Heart right ventricle (tissue), 16 donors: ENCODE measurements at regions not wholly inside any gene's neighbourhood (a gene's known extent, or its start where the extent isn't known, plus 50 kb on each side); places are given as distances from the start of the nearest gene placed in this dataset.

Experiments used
- ATAC-seq, 8 donors: fragments of 200-7000 bp; cut with Tn5 transposase; one replicate each; pipeline ENCODE4 v1.9.1; 2020; ENCODE audit warnings: mild to moderate bottlenecking in 8 of 8, moderate library complexity in 8 of 8, moderate number of reproducible peaks in 1 of 8
- DNase-seq, 2 donors: peaks; one replicate each; pipeline ENCODE4 v3.0.0-alpha.2; 2020
- H3K27ac ChIP-seq, 10 donors: fragments of 200-600 bp; sonication (generic) in 2 of 10; one replicate each; pipeline versions ENCODE4 v1.5.0 to v1.8.0; 2020 to 2022; ENCODE audit warnings: mild to moderate bottlenecking in 3 of 10
- H3K27me3 ChIP-seq, 7 donors: fragments of 200-600 bp; one replicate each; pipeline ENCODE4 v1.8.0; 2021 to 2022; ENCODE audit warnings: mild to moderate bottlenecking in 2 of 7
- H3K36me3 ChIP-seq, 9 donors: fragments of 200-600 bp; sonication (generic) in 1 of 9; one replicate each; pipeline versions ENCODE4 v1.5.0 to v1.8.0; 2020 to 2022; ENCODE audit warnings: mild to moderate bottlenecking in 2 of 9
- H3K4me1 ChIP-seq, 9 donors: fragments of 200-600 bp; sonication (generic) in 1 of 9; one replicate each; pipeline versions ENCODE4 v1.5.0 to v1.8.0; 2020 to 2022; ENCODE audit warnings: mild to moderate bottlenecking in 4 of 9
- H3K4me3 ChIP-seq, 10 donors: fragments of 200-600 bp; sonication (generic) in 2 of 10; one replicate each; pipeline versions ENCODE4 v1.5.0 to v1.8.0; 2020 to 2022; ENCODE audit warnings: mild to moderate bottlenecking in 7 of 10, moderate library complexity in 2 of 10
- H3K9me3 ChIP-seq, 11 donors: fragments of 200-600 bp in 10 of 11; sonication (generic) in 2 of 11; one replicate each; pipeline versions ENCODE4 v1.5.0 to v1.8.0; 2013 to 2022; ENCODE audit warnings: mild to moderate bottlenecking in 2 of 11, control low read depth in 1 of 11, moderate library complexity in 1 of 11
- WGBS, 2 donors: extraction: QIAGEN DNeasy Blood & Tissue Kit; methylation state at CpG; one replicate each; pipeline ENCODE4 v1.1.7; 2013; ENCODE audit warnings: inconsistent platforms in 1 of 2; 5-methylcytosine and 5-hydroxymethylcytosine counted together
- intact Hi-C, 10 donors: fragments of 100-400 bp; cut with DNase I; formaldehyde crosslinking; loops; one replicate each; pipeline versions ENCODE4 v1.11.1 to v1.14.2; 2022
- TF ChIP-seq, protein P1 (sequence below), 9 donors: fragments of 200-600 bp; sonication (generic) in 2 of 9; IDR thresholded peaks; one replicate each; pipeline versions ENCODE4 v1.5.0 to v1.8.0; 2021 to 2022; ENCODE audit warnings: antibody characterized with exemption in 9 of 9, mild to moderate bottlenecking in 5 of 9, moderate library complexity in 1 of 9
- donor health status: Arrhythmogenic right ventricular cardiomyopathy.
- donor health status: ischemic (EF 13 %, LVEDD 7.1; RV severe dilation, severe dysfunction).
- donor health status: healthy with polysubstance abuse.
- donor health status: DM: no; HTN: yes; CAD: no.
- donor health status: DM: no; HTN: no; CAD: no.
- donor health status: ischemic (EF 25% LVEDD 6.9; RV normal size, moderate dysfunction).
- donor health status: ischemic (EF 25% LVEDD 5.7; RV mildly dilated, moderate dysfunction).
- donor health status: healthy.
- donor health status: DM: yes; HTN: yes; CAD: no.
- donor health status: Ischemic cardiomyopathy.
- donor health status: ischemic (EF 35%, LVEDD 5.7; RV mildly dilated, moderate dysfunction).
- donor health status: nonischemic (EF 11% LVEDD 7.7; RV severe dilation, severe dysfunction).
- donor health status: DM: yes; HTN: yes; CAD: no.
- donor health status: PGD.
- donor health status: ischemic (EF 29% LVEDD 5.4; RV normal size, mild dysfunction).
- donor health status: nonischemic (EF 23%, LVEDD 6.1; RV moderate dilation, normal function).

DNA sequence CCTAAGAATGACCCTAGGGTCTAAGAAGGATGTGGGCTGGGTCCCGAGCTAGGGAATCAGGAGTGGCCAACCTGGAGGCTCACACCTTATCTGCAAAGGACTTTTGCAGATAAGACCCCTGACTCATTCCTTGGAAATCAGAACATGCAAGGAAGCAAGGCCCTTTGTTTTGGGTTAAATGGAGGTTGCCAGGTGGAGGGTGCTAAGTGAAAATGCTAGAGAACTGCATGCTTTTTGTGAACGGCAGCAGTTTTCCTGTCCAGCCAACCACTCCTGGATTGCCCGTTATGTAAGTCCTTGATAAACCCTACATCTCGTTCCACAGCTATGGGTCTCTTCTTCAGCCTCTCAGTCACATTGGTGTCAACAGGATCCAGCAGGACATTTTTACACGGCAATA, 52.1 kb upstream of the CST7 start:
- H3K4me1 ChIP-seq = no peaks in the 10 kb centered on the region
- H3K4me3 ChIP-seq = no peak overlapping the region
- DNase-seq = no peak
- 52 to 62% methylated on average over 5 of the region's 5 CpGs for WGBS, 2 donors
- no peak overlapping the region for H3K27ac ChIP-seq
- no peaks in the 10 kb centered on the region for H3K36me3 ChIP-seq
- TF ChIP-seq, protein P1, sequence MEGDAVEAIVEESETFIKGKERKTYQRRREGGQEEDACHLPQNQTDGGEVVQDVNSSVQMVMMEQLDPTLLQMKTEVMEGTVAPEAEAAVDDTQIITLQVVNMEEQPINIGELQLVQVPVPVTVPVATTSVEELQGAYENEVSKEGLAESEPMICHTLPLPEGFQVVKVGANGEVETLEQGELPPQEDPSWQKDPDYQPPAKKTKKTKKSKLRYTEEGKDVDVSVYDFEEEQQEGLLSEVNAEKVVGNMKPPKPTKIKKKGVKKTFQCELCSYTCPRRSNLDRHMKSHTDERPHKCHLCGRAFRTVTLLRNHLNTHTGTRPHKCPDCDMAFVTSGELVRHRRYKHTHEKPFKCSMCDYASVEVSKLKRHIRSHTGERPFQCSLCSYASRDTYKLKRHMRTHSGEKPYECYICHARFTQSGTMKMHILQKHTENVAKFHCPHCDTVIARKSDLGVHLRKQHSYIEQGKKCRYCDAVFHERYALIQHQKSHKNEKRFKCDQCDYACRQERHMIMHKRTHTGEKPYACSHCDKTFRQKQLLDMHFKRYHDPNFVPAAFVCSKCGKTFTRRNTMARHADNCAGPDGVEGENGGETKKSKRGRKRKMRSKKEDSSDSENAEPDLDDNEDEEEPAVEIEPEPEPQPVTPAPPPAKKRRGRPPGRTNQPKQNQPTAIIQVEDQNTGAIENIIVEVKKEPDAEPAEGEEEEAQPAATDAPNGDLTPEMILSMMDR (IDR thresholded peaks at IDR 0.05) = no peak
- H3K9me3 ChIP-seq = peaks cover 0 to 31% (median 2%) of the 10 kb centered on the region in 11 donors
- H3K27me3 ChIP-seq = no peaks in the 10 kb centered on the region
- intact Hi-C loops = loop anchor here in 1 of 10 donors (5.0 kb wide), 1 partner anchor 485 kb away; no protein-coding TSS in a partner anchor
- ATAC-seq = no peak

DNA sequence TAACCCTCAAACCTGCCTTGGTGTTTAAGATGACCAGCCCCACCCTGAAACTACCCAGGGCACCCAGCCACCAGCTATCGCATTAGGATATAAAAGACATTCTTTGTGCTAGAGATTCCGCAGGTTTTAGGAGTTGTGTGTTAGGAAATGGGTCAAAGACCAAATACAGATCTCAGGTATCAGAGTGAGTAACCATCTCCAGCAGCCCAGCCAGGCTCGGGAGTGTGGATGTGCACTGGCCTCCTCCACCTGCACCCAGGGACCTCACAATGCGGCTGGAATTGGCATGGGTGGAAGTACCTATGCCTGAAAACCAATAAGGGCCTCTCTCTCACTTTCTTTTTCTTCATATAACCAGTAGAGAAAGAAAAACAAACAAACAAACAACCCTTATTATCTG, 51.1 kb upstream of the CST7 start:
- ATAC-seq (no peak), DNase-seq (no peak)
- H3K27me3 ChIP-seq = no peaks in the 10 kb centered on the region
- no peaks in the 10 kb centered on the region for H3K4me1 ChIP-seq
- TF ChIP-seq, protein P1 (IDR thresholded peaks at IDR 0.05) = no peak
- H3K27ac ChIP-seq = no peak overlapping the region
- H3K36me3 ChIP-seq = no peaks in the 10 kb centered on the region
- WGBS, 2 donors = 72 to 74% methylated on average over 4 of the region's 4 CpGs
- no peak overlapping the region for H3K4me3 ChIP-seq
- H3K9me3 ChIP-seq = peaks cover 0 to 31% (median 2%) of the 10 kb centered on the region in 11 donors
- intact Hi-C loops = loop anchor here in 1 of 10 donors (5.0 kb wide), 1 partner anchor 486 kb away; no protein-coding TSS in a partner anchor

DNA sequence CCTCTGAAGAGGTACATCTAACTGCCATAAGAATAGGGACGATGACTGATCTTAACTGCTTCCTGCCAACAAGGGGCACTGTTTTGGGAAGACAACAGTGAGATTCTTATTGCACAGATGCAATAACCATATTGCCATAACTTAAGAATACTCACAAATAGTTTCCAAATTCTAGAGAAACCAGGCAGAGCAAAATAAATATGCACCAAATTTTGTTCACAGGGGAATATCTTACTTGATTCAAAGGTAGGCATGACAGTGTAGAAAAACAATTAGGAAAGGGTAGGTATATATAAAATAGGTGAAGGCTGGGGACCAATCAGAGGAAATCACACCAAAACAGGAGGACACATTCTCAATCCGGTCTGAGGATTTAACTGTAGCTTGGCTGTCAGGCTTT, 49.9 kb upstream of the CST7 start:
- Histone ChIP-seq H3K27me3 (no peaks in the 10 kb centered on the region), H3K4me1 (no peaks in the 10 kb centered on the region), H3K4me3 (no peak overlapping the region), H3K36me3 (no peaks in the 10 kb centered on the region), H3K9me3 (peaks cover 0 to 31% (median 2%) of the 10 kb centered on the region in 11 donors), H3K27ac (no peak overlapping the region)
- TF ChIP-seq, protein P1 (IDR thresholded peaks at IDR 0.05) = no peak
- DNase-seq = no peak
- WGBS, 2 donors = 86 to 87% methylated on average over 2 of the region's 2 CpGs
- intact Hi-C loops = loop anchor here in 1 of 10 donors (5.0 kb wide), 1 partner anchor 487 kb away; no protein-coding TSS in a partner anchor
- no peak for ATAC-seq
